ENCODE measurements at regions not wholly inside any gene's neighbourhood (a gene's known extent, or its start where the extent isn't known, plus 50 kb on each side); places are given as distances from the start of the nearest gene placed in this dataset.

DNA sequence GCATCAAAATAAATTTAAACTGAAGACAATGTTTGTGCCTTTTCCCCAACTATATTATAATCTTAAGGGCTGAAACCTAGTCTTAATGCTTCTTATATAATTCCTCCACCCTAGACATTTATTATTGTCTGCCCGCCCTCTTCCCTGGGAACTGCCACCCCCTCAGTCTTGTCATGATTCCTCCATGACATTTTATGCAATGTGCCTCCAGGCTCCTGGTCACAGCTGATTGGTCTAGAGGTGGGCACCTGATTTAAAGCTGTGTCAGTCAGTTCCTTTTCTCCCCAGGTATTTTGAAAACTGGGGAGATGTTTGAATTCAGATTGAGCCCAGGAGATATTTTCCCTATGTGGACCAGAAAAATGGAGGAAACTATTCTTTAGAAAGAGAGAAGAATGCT, 401.4 kb downstream of the PCNX1 start:
- WGBS: 92% methylated on average over 1 of the region's 1 CpG
- H3K9me3 ChIP-seq: peaks cover 0 to 5% (median 0%) of the 10 kb centered on the region in 4 donors
- no peak for DNase-seq (ENCODE audit: extremely low spot score)
- intact Hi-C loops (cut with DNase I): no loop called here
- no peaks in the 10 kb centered on the region for H3K27me3 ChIP-seq
- peaks cover 0 to 4% (median 0%) of the 10 kb centered on the region in 4 donors for H3K36me3 ChIP-seq
- H3K4me3 ChIP-seq: no peak overlapping the region
- no peaks in the 10 kb centered on the region for H3K4me1 ChIP-seq
- no peak for TF ChIP-seq EP300 (IDR thresholded peaks at IDR 0.05)
- no peak for TF ChIP-seq POLR2AphosphoS5 (IDR thresholded peaks at IDR 0.05)
- TF ChIP-seq, protein P1, sequence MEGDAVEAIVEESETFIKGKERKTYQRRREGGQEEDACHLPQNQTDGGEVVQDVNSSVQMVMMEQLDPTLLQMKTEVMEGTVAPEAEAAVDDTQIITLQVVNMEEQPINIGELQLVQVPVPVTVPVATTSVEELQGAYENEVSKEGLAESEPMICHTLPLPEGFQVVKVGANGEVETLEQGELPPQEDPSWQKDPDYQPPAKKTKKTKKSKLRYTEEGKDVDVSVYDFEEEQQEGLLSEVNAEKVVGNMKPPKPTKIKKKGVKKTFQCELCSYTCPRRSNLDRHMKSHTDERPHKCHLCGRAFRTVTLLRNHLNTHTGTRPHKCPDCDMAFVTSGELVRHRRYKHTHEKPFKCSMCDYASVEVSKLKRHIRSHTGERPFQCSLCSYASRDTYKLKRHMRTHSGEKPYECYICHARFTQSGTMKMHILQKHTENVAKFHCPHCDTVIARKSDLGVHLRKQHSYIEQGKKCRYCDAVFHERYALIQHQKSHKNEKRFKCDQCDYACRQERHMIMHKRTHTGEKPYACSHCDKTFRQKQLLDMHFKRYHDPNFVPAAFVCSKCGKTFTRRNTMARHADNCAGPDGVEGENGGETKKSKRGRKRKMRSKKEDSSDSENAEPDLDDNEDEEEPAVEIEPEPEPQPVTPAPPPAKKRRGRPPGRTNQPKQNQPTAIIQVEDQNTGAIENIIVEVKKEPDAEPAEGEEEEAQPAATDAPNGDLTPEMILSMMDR (IDR thresholded peaks at IDR 0.05): no peak
- TF ChIP-seq POLR2A (IDR thresholded peaks at IDR 0.05; ENCODE audit: low read depth): no peak
- H3K27ac ChIP-seq (replicated peaks in 1 of 4): no peak overlapping the region

DNA sequence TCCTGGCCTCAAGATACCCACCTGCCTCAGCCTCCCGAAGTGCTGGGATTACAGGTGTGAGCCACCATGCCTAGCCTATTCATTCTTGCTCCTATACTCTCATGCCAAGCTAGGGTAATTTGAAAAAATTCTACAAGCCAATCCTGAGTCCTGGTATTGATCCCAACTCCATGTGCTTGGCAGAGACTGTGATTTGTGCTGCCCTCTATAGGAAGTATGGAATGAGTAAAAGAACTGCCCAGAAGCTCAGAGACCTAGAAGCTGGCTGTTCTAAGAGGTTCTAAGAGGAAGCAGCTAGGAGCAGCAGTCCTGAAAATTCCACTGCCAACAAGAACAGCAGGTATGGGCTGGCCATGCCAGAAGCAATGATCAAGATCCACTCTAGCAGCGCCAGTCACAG, 402.5 kb downstream of the PCNX1 start:
- 88% methylated on average over 2 of the region's 2 CpGs for WGBS

DNA sequence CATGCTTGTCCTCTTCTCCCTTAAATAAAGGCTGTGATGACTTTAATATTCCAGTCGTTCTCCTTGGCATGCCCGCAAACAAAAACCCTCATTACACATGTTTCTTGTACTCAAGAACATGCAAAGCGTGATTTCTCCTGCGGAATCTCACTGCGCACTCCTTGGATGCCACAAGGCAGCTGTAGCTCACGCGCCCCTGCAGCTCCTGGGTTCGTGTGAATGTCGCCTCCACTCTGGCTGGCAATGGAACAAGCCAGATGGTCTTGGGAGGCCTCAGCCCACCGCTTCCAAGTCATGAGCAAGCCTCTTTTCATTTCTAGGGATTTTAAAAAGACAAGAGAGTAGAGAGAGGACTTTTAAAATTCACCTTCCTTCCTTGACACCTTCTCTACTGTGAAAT, 403.8 kb downstream of the PCNX1 start:
- 89% methylated on average over 10 of the region's 10 CpGs for WGBS
- intact Hi-C loops (cut with DNase I): no loop called here
- TF ChIP-seq POLR2AphosphoS5 (IDR thresholded peaks at IDR 0.05) (no peak), POLR2A (IDR thresholded peaks at IDR 0.05; ENCODE audit: low read depth) (no peak), EP300 (IDR thresholded peaks at IDR 0.05) (no peak)
- TF ChIP-seq, protein P1 (IDR thresholded peaks at IDR 0.05): no peak

More for the DNA sequence above, 402.5 kb downstream of the PCNX1 start:
- intact Hi-C loops (cut with DNase I): no loop called here
- Histone ChIP-seq H3K27ac (replicated peaks in 1 of 4) (no peak overlapping the region), H3K36me3 (peaks cover 0 to 4% (median 0%) of the 10 kb centered on the region in 4 donors), H3K9me3 (peaks cover 0 to 3% (median 0%) of the 10 kb centered on the region in 4 donors), H3K27me3 (no peaks in the 10 kb centered on the region), H3K4me3 (no peak overlapping the region), H3K4me1 (no peaks in the 10 kb centered on the region)
- no peak for TF ChIP-seq EP300 (IDR thresholded peaks at IDR 0.05)
- no peak for TF ChIP-seq POLR2AphosphoS5 (IDR thresholded peaks at IDR 0.05)
- no peak for TF ChIP-seq POLR2A (IDR thresholded peaks at IDR 0.05; ENCODE audit: low read depth)
- TF ChIP-seq, protein P1 (IDR thresholded peaks at IDR 0.05): no peak
- DNase-seq (ENCODE audit: extremely low spot score): no peak

DNA sequence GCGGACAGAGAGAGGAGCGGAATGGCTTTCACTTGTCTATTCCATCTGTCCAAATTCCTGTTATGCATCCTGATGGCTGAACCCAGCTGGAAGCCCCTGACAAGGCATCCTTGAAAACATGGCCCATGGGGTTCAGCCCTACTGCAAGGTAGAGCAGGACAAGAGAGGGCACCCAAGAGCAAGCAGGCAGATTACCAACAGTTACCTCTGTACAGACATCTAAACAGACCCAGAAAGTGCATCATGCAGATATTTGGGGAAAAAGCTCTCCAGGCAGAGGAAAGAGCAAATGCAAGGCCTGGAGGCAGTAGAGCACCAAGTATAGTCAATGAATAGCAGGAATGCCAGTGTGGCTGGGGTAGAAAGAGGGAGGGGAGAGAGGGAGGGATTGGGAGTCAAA, 407.5 kb downstream of the PCNX1 start:
- intact Hi-C loops (cut with DNase I): no loop called here
- Histone ChIP-seq H3K4me3 (no peak overlapping the region), H3K36me3 (peaks cover 0 to 4% (median 0%) of the 10 kb centered on the region in 4 donors), H3K9me3 (no peaks in the 10 kb centered on the region), H3K4me1 (peaks cover 3 to 5% (median 4%) of the 10 kb centered on the region in 4 donors), H3K27ac (replicated peaks in 1 of 4) (no peak overlapping the region), H3K27me3 (no peaks in the 10 kb centered on the region)
- DNase-seq (ENCODE audit: extremely low spot score): no peak
- WGBS: 93% methylated on average over 2 of the region's 2 CpGs
- TF ChIP-seq POLR2A (IDR thresholded peaks at IDR 0.05; ENCODE audit: low read depth) (no peak), EP300 (IDR thresholded peaks at IDR 0.05) (no peak), POLR2AphosphoS5 (IDR thresholded peaks at IDR 0.05) (no peak)
- TF ChIP-seq, protein P1 (IDR thresholded peaks at IDR 0.05): no peak

More for the DNA sequence above, 403.8 kb downstream of the PCNX1 start:
- Histone ChIP-seq H3K36me3 (peaks cover 0 to 4% (median 0%) of the 10 kb centered on the region in 4 donors), H3K9me3 (no peaks in the 10 kb centered on the region), H3K4me3 (no peak overlapping the region), H3K27ac (replicated peaks in 1 of 4) (no peak overlapping the region), H3K4me1 (no peaks in the 10 kb centered on the region), H3K27me3 (no peaks in the 10 kb centered on the region)
- no peak for DNase-seq (ENCODE audit: extremely low spot score)

Data from esophagus muscularis mucosa (tissue), 4 donors.